PC-9 (cell line): ENCODE measurements at regions not wholly inside any gene's neighbourhood (a gene's known extent, or its start where the extent isn't known, plus 50 kb on each side); places are given as distances from the start of the nearest gene placed in this dataset.

ENCODE experiments used
- BruUV-seq: library from RNA; stranded (reverse); fragments of 400-500 nt; replicated peaks from 2 replicates; lab custom pipeline; 2021; lab: Mats Ljungman, UMichigan
- CTCF ChIA-PET: fragments of 300-600 bp; sonication (Branson Sonifier 250); formaldehyde crosslinking; loops from one replicate; lab custom pipeline; 2022; ENCODE audit warnings: antibody characterized with exemption; lab: Charles Lee
- POLR2A ChIA-PET: fragments of 300-600 bp; sonication (Branson Sonifier 250); formaldehyde crosslinking; loops from one replicate; lab custom pipeline; 2022; ENCODE audit warnings: antibody characterized with exemption; ENCODE audit not compliant: unreplicated experiment; lab: Charles Lee
- DNase-seq, 2 experiments: peaks; one replicate each; pipeline versions ENCODE4 v3.0.0 to v3.0.0-alpha.2; 2015 to 2022; ENCODE audit warnings: mixed read lengths in 1 of 2
- H2AFZ ChIP-seq: fragments of 200-600 bp; sonication (generic); 2 replicates; pipeline ENCODE4 v1.8.1; 2017; ENCODE audit warnings: antibody characterized with exemption
- H3F3A ChIP-seq: fragments of 200-600 bp; sonication (generic); 2 replicates; pipeline ENCODE4 v1.8.1; 2017; ENCODE audit warnings: antibody characterized with exemption, mild to moderate bottlenecking, low read depth; ENCODE audit not compliant: insufficient read depth
- H3K27ac ChIP-seq: fragments of 200-600 bp; sonication (generic); 2 replicates; pipeline ENCODE4 v1.6.1; 2016; ENCODE audit warnings: mixed run types
- H3K27me3 ChIP-seq: fragments of 200-600 bp; sonication (generic); 2 replicates; pipeline ENCODE4 v1.6.1; 2016; ENCODE audit warnings: low read depth, mixed run types; ENCODE audit not compliant: insufficient read depth
- H3K36me3 ChIP-seq: fragments of 200-600 bp; sonication (generic); 2 replicates; pipeline ENCODE4 v1.6.1; 2016; ENCODE audit warnings: low read depth, mixed run types
- H3K4me1 ChIP-seq: fragments of 200-600 bp; sonication (generic); replicated peaks from 2 replicates; pipeline ENCODE4 v1.6.1; 2016; ENCODE audit warnings: mixed run types; ENCODE audit not compliant: insufficient read depth
- H3K4me2 ChIP-seq: fragments of 200-600 bp; sonication (generic); 2 replicates; pipeline ENCODE4 v1.6.1; 2017; ENCODE audit warnings: mixed run types
- H3K4me3 ChIP-seq: fragments of 200-600 bp; sonication (generic); 2 replicates; pipeline ENCODE4 v1.6.1; 2016; ENCODE audit warnings: mixed run types
- H3K79me2 ChIP-seq: fragments of 200-600 bp; sonication (generic); 2 replicates; pipeline ENCODE4 v1.6.1; 2017; ENCODE audit warnings: low read depth, mixed run types
- H3K9me2 ChIP-seq: fragments of 200-600 bp; sonication (generic); 2 replicates; pipeline ENCODE4 v1.8.1; 2017; ENCODE audit warnings: mild to moderate bottlenecking; ENCODE audit not compliant: insufficient read depth
- H3K9me3 ChIP-seq: fragments of 200-600 bp; sonication (generic); 2 replicates; pipeline ENCODE4 v1.8.1; 2016; ENCODE audit warnings: low read depth; ENCODE audit not compliant: insufficient read depth
- H4K20me1 ChIP-seq: fragments of 200-600 bp; sonication (generic); 2 replicates; pipeline ENCODE4 v1.8.1; 2017; ENCODE audit not compliant: insufficient read depth
- EZH2 ChIP-seq: fragments of 200-600 bp; sonication (generic); IDR thresholded peaks from 2 replicates; pipeline ENCODE4 v1.8.0; 2017; ENCODE audit warnings: antibody characterized with exemption, low read depth
- intact Hi-C: fragments of 100-400 bp; cut with micrococcal nuclease; formaldehyde crosslinking; loops from one replicate; pipeline ENCODE4 v1.10.0; 2022; ENCODE audit not compliant: unreplicated experiment
- TF ChIP-seq, protein P1 (sequence below): fragments of 200-600 bp; sonication (generic); conservative IDR thresholded peaks from 2 replicates; pipeline ENCODE4 v1.6.1; 2017; ENCODE audit warnings: mixed run types, antibody characterized with exemption, mild to moderate bottlenecking, moderate library complexity

DNA sequence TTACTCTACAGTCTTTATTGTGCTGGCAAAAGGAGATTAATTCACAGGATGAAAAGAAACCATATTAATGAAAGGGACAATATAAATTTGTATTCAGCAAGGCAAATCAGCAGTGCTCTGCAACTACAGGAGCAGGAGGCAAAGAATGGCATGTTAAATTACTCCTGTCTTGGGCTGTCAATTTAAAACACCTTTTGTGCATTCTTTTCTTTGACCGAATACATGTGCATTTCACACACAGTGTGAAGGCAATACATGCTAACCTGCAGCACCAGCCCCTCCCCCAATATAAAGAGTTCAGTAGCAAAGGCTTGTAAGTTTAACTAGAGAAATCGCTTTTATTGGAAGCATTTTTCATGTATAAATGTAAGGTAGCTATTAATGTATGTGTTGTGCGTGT is 275.2 kb upstream of the TOPAZ1 start:
- H3K36me3 ChIP-seq = no peaks in the 10 kb centered on the region
- no peaks in the 10 kb centered on the region for H3K79me2 ChIP-seq
- CTCF ChIA-PET = no interaction called here
- no peaks in the 10 kb centered on the region for H3F3A ChIP-seq
- no peaks in the 10 kb centered on the region for H3K27me3 ChIP-seq
- H3K9me2 ChIP-seq = no peaks in the 10 kb centered on the region
- no peak for DNase-seq
- TF ChIP-seq, protein P1, sequence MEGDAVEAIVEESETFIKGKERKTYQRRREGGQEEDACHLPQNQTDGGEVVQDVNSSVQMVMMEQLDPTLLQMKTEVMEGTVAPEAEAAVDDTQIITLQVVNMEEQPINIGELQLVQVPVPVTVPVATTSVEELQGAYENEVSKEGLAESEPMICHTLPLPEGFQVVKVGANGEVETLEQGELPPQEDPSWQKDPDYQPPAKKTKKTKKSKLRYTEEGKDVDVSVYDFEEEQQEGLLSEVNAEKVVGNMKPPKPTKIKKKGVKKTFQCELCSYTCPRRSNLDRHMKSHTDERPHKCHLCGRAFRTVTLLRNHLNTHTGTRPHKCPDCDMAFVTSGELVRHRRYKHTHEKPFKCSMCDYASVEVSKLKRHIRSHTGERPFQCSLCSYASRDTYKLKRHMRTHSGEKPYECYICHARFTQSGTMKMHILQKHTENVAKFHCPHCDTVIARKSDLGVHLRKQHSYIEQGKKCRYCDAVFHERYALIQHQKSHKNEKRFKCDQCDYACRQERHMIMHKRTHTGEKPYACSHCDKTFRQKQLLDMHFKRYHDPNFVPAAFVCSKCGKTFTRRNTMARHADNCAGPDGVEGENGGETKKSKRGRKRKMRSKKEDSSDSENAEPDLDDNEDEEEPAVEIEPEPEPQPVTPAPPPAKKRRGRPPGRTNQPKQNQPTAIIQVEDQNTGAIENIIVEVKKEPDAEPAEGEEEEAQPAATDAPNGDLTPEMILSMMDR = no peak
- TF ChIP-seq EZH2 = no peak
- BruUV-seq = no TSS peak
- H3K4me2 ChIP-seq = no peak overlapping the region
- POLR2A ChIA-PET = no interaction called here
- no peaks in the 10 kb centered on the region for H3K4me1 ChIP-seq
- no peak overlapping the region for H3K4me3 ChIP-seq
- no peak overlapping the region for H3K27ac ChIP-seq
- no peaks in the 10 kb centered on the region for H4K20me1 ChIP-seq
- H2AFZ ChIP-seq = no peak overlapping the region
- no peaks in the 10 kb centered on the region for H3K9me3 ChIP-seq
- intact Hi-C loops = no loop called here

- no TSS peak for BruUV-seq
- no peaks in the 10 kb centered on the region for H3F3A ChIP-seq
- no peaks in the 10 kb centered on the region for H3K9me3 ChIP-seq
- no peak overlapping the region for H3K27ac ChIP-seq
- no peaks in the 10 kb centered on the region for H3K36me3 ChIP-seq
- TF ChIP-seq, protein P1 = no peak
- TF ChIP-seq EZH2 = no peak
- no peaks in the 10 kb centered on the region for H3K27me3 ChIP-seq
- H3K79me2 ChIP-seq = no peaks in the 10 kb centered on the region
- H3K9me2 ChIP-seq = no peaks in the 10 kb centered on the region
- H3K4me2 ChIP-seq = no peak overlapping the region
- intact Hi-C loops = no loop called here
- no peak overlapping the region for H3K4me3 ChIP-seq
- no peak for DNase-seq
- ChIA-PET CTCF (no interaction called here), POLR2A (no interaction called here)
- H2AFZ ChIP-seq = no peak overlapping the region
- H4K20me1 ChIP-seq = no peaks in the 10 kb centered on the region
- no peaks in the 10 kb centered on the region for H3K4me1 ChIP-seq
Measured at GRCh38 chr3:43968465-43968864, 273.2 kb upstream of the TOPAZ1 start.

GRCh38 chr3:43969944-43970343 is 271.7 kb upstream of the TOPAZ1 start:
- no peak overlapping the region for H3K27ac ChIP-seq
- H3K79me2 ChIP-seq = no peaks in the 10 kb centered on the region
- TF ChIP-seq, protein P1 = no peak
- TF ChIP-seq EZH2 = no peak
- no peaks in the 10 kb centered on the region for H4K20me1 ChIP-seq
- no peaks in the 10 kb centered on the region for H3K9me3 ChIP-seq
- no peak overlapping the region for H2AFZ ChIP-seq
- no peaks in the 10 kb centered on the region for H3K27me3 ChIP-seq
- H3K9me2 ChIP-seq = no peaks in the 10 kb centered on the region
- H3K36me3 ChIP-seq = no peaks in the 10 kb centered on the region
- DNase-seq = no peak
- BruUV-seq = no TSS peak
- CTCF ChIA-PET = no interaction called here
- H3K4me3 ChIP-seq = no peak overlapping the region
- H3K4me1 ChIP-seq = no peaks in the 10 kb centered on the region
- POLR2A ChIA-PET = no interaction called here
- no peak overlapping the region for H3K4me2 ChIP-seq
- H3F3A ChIP-seq = no peaks in the 10 kb centered on the region
- intact Hi-C loops = no loop called here
